ENCODE measurements at regions not wholly inside any gene's neighbourhood (a gene's known extent, or its start where the extent isn't known, plus 50 kb on each side); places are given as distances from the start of the nearest gene placed in this dataset.

GRCh38 chr9:86531273-86531970 is 177.2 kb upstream of the TUT7 start:
- no peak for DNase-seq (ENCODE audit: low spot score in 2 of 2)
- TF ChIP-seq CTCF (IDR thresholded peaks at IDR 0.05) = no peak
- no peak overlapping the region for H3K4me3 ChIP-seq (ENCODE audit: low read depth, poor library complexity, severe bottlenecking)
- intact Hi-C loops (cut with DNase I; ENCODE audit: low total_unique reads) = no loop called here
- 44 to 51% methylated on average over 6 of the region's 6 CpGs for WGBS, 2 donors

GRCh38 chr9:86529496-86530275 is 175.5 kb upstream of the TUT7 start:
- no peak for TF ChIP-seq CTCF (IDR thresholded peaks at IDR 0.05)
- no peak for TF ChIP-seq POLR2A (IDR thresholded peaks at IDR 0.05)
- no peak overlapping the region for H3K4me3 ChIP-seq (ENCODE audit: low read depth, poor library complexity, severe bottlenecking)
- WGBS, 2 donors = 39 to 45% methylated on average over 4 of the region's 4 CpGs
- DNase-seq (ENCODE audit: low spot score in 2 of 2) = no peak
- intact Hi-C loops (cut with DNase I; ENCODE audit: low total_unique reads) = no loop called here

- TF ChIP-seq CTCF (IDR thresholded peaks at IDR 0.05) (no peak), POLR2A (IDR thresholded peaks at IDR 0.05) (no peak)
- intact Hi-C loops (cut with DNase I; ENCODE audit: low total_unique reads) = no loop called here
- no peak overlapping the region for H3K4me3 ChIP-seq (ENCODE audit: low read depth, poor library complexity, severe bottlenecking)
- DNase-seq (ENCODE audit: low spot score in 2 of 2) = no peak
- WGBS, 2 donors = 46 to 58% methylated on average over 6 of the region's 6 CpGs
Observed at GRCh38 chr9:86526021-86526420, 171.8 kb upstream of the TUT7 start.

GRCh38 chr9:86525182-86525581 is 171.0 kb upstream of the TUT7 start:
- H3K4me3 ChIP-seq (ENCODE audit: low read depth, poor library complexity, severe bottlenecking) = no peak overlapping the region
- intact Hi-C loops (cut with DNase I; ENCODE audit: low total_unique reads) = no loop called here
- TF ChIP-seq CTCF (IDR thresholded peaks at IDR 0.05) = no peak
- no peak for TF ChIP-seq POLR2A (IDR thresholded peaks at IDR 0.05)
- 81 to 82% methylated on average over 5 of the region's 5 CpGs for WGBS, 2 donors
- DNase-seq (ENCODE audit: low spot score in 2 of 2) = no peak

- 84 to 85% methylated on average over 5 of the region's 5 CpGs for WGBS, 2 donors
- H3K4me3 ChIP-seq (ENCODE audit: low read depth, poor library complexity, severe bottlenecking) = no peak overlapping the region
- no peak for DNase-seq (ENCODE audit: low spot score in 2 of 2)
- intact Hi-C loops (cut with DNase I; ENCODE audit: low total_unique reads) = no loop called here
- TF ChIP-seq CTCF (IDR thresholded peaks at IDR 0.05) = no peak
- no peak for TF ChIP-seq POLR2A (IDR thresholded peaks at IDR 0.05)
Observed at GRCh38 chr9:86521977-86522376, 167.8 kb upstream of the TUT7 start.
